Bronchial epithelial cell (primary cell): ENCODE measurements at regions not wholly inside any gene's neighbourhood (a gene's known extent, or its start where the extent isn't known, plus 50 kb on each side); places are given as distances from the start of the nearest gene placed in this dataset.
"Not testable (repeated sequence)": the region's sequence is repeated elsewhere in the genome, so short reads cannot be mapped to it uniquely, and the experiment has no call there.

Experiments used
- DNase-seq: peaks from one replicate; pipeline ENCODE4 v3.0.0-alpha.2; 2010; ENCODE audit warnings: low read depth
- FAIRE-seq: peaks from 2 replicates; lab custom pipeline; 2011; peaks lifted over from hg19 to GRCh38; lab: Jason Lieb, UNC
- H3K27me3 ChIP-seq: 2 replicates; pipeline ENCODE4 v1.5.1; 2011; ENCODE audit warnings: low read length; ENCODE audit not compliant: control insufficient read depth, insufficient read depth
- H3K36me3 ChIP-seq: 2 replicates; pipeline ENCODE4 v1.5.1; 2011; ENCODE audit warnings: low read length; ENCODE audit not compliant: control insufficient read depth, insufficient read depth
- H3K4me3 ChIP-seq: 2 replicates; pipeline ENCODE4 v1.5.1; 2011; ENCODE audit warnings: mild to moderate bottlenecking, low read depth, low read length, control low read depth
- TF ChIP-seq, protein P1 (sequence below): IDR thresholded peaks from 2 replicates; pipeline ENCODE4 v1.5.1; 2011; ENCODE audit warnings: mild to moderate bottlenecking, moderate library complexity, low read length, control low read depth, inconsistent platforms; ENCODE audit not compliant: insufficient read depth, severe bottlenecking

DNA sequence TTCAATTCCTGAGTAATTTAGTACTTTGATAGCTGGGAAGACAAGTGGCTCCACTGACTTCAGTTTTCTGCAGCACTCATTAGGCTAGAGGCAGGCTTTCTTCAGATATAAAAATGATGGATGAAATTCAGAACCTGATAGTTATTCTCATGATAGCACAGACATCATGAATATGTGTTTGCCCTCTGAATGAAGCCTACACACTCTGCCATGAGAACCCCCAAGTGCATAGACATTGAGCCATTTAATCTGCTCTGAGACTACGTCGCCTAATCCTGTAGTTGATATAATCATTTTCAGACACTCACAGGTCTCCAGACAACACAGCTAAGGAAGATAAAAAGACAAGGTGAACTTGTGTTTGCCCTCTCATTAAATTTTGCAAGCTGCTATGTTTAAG lies 566.1 kb downstream of the AMY1C start:
- no peak overlapping the region for H3K4me3 ChIP-seq
- no peak for DNase-seq
- no peaks in the 10 kb centered on the region for H3K36me3 ChIP-seq
- TF ChIP-seq, protein P1, sequence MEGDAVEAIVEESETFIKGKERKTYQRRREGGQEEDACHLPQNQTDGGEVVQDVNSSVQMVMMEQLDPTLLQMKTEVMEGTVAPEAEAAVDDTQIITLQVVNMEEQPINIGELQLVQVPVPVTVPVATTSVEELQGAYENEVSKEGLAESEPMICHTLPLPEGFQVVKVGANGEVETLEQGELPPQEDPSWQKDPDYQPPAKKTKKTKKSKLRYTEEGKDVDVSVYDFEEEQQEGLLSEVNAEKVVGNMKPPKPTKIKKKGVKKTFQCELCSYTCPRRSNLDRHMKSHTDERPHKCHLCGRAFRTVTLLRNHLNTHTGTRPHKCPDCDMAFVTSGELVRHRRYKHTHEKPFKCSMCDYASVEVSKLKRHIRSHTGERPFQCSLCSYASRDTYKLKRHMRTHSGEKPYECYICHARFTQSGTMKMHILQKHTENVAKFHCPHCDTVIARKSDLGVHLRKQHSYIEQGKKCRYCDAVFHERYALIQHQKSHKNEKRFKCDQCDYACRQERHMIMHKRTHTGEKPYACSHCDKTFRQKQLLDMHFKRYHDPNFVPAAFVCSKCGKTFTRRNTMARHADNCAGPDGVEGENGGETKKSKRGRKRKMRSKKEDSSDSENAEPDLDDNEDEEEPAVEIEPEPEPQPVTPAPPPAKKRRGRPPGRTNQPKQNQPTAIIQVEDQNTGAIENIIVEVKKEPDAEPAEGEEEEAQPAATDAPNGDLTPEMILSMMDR: no peak
- FAIRE-seq: no peak
- no peaks in the 10 kb centered on the region for H3K27me3 ChIP-seq

DNA sequence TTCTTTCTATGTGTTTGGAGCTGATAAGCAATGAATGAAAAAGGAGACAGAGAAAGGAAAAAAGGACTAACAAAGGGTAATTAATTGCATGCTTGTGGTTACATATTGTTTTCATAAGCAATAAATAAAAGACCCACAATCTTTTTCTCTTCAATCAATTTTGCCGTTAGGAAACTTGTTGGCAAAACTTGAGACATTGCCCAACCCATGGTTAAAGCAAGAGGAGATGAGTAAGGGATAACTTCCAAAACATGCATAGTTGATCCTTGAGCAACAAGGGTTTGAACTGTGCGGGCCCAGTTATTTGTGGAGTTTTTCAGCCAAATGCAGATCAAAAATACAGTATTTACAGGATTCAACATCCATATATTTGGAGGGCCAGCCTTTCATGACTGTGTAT lies 572.4 kb downstream of the AMY1C start:
- TF ChIP-seq, protein P1: no peak
- H3K4me3 ChIP-seq: no peak overlapping the region
- DNase-seq (no peak), FAIRE-seq (no peak)
- no peaks in the 10 kb centered on the region for H3K27me3 ChIP-seq
- no peaks in the 10 kb centered on the region for H3K36me3 ChIP-seq

DNA sequence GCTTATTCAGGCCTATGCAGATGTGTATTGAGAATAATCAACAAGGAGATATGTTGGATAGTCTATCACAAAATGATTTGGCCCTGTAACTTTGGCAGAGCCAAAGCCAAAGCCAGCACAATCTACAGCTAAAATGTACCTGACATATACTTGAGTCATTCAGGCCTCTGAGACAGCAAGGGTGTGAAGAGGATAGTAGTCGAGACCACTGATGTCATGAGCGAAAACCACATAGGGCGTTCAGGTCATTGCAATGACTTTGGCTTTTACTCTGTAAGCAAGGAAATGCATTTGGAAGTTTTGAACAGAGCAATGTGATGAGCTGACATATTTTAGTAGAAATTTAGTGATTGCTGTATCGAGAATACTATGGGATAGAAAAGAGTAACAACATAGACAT lies 579.6 kb downstream of the AMY1C start:
- no peaks in the 10 kb centered on the region for H3K27me3 ChIP-seq
- TF ChIP-seq, protein P1: no peak
- FAIRE-seq: no peak
- DNase-seq: no peak
- no peak overlapping the region for H3K4me3 ChIP-seq
- no peaks in the 10 kb centered on the region for H3K36me3 ChIP-seq

DNA sequence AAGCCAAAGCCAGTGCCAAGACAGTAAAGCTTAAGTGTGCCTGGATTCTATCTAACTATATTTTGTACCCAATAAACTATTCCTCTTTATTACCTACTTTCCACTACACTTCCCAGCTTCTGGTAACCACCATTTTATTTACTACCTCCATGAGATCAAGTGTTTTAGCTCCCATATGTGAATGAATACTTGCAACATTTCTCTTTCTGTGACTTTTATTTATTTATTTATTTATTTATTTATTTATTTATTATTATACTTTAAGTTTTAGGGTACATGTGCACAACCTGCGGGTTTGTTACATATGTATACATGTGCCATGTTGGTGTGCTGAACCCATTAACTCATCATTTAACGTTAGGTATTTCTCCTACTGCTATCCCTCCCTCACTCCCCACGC lies 582.1 kb downstream of the AMY1C start:
- Histone ChIP-seq H3K36me3 (no peaks in the 10 kb centered on the region), H3K4me3 (no peak overlapping the region), H3K27me3 (no peaks in the 10 kb centered on the region)
- FAIRE-seq: no peak
- no peak for DNase-seq
- TF ChIP-seq, protein P1: no peak

DNA sequence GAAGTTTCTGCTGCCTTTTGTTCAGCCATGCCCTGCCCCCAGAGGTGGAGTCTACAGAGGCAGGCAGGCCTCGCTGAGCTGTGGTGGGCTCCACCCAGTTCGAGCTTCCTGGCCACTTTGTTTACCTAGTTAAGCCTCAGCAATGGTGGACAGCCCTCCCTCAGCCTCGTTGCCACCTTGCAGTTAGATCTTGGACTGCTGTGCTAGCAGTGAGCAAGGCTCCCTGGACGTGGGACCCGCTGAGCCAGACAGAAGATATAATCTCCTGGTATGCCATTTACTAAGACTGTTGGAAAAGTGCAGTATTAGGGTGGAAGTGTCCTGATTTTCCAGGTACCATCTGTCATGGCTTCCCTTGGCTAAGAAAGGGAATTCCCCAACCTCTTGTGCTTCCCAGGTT lies 588.2 kb downstream of the AMY1C start:
- H3K36me3 ChIP-seq, DNase-seq, H3K27me3 ChIP-seq, H3K4me3 ChIP-seq, FAIRE-seq: not testable (repeated sequence)

DNA sequence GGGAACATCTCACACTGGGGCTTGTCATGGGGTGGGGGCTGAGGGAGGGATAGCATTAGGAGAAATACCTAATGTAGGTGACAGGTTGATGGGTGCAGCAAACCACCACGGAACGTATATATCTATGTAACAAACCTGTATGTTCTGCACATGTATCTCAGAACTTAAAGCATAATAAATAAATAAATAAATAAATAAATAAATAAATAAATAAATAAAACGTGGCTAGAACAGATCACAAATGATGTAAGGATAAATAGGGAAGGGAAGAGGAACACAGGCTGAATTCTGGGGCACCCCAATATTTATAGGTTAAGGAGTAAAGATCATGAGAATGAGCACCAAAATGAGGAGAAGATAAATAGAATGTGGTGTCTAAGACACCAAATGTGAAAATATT lies 592.2 kb downstream of the AMY1C start:
- no peak overlapping the region for H3K4me3 ChIP-seq
- H3K27me3 ChIP-seq: no peaks in the 10 kb centered on the region
- DNase-seq (no peak), FAIRE-seq (no peak)
- TF ChIP-seq, protein P1: no peak
- H3K36me3 ChIP-seq: no peaks in the 10 kb centered on the region
